ENCODE measurements at regions not wholly inside any gene's neighbourhood (a gene's known extent, or its start where the extent isn't known, plus 50 kb on each side); places are given as distances from the start of the nearest gene placed in this dataset.

DNA sequence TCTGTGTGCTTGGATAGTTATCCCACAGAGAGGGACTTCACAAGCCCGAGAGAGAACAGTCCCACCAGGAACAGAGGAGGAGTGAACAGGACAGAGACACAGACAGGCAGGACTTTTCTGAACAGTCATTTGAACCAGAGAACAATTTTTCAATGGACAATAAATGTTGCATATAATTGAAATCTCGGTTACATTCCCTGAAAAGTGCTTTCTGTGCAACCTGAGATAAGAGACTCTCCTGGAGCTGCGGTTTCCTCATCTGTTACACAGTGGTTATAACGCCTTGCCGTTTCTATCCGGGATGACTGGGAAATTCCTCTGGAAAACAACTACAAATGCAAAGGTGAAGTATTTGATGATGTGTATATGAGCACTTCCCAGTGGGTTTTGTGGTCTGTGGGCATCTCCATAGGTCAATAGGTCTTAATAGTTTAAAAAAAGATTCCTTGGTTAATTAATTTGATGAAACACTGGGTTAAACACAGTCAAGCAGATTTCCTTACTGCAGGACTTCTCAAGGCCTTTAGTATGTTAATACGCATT is 87.2 kb upstream of the HPCAL1 start:
- intact Hi-C loops (cut with DNase I): no loop called here
- 95% methylated on average over 7 of the region's 7 CpGs for WGBS, 3 donors
- Histone ChIP-seq H3K4me1 (ENCODE audit: insufficient read depth) (no peaks in the 10 kb centered on the region), H3K27me3 (no peaks in the 10 kb centered on the region), H3K27ac (no peak overlapping the region), H3K36me3 (no peaks in the 10 kb centered on the region), H3K4me3 (no peak overlapping the region), H3K9me3 (no peaks in the 10 kb centered on the region)
- DNase-seq: no peak
- TF ChIP-seq, protein P1, sequence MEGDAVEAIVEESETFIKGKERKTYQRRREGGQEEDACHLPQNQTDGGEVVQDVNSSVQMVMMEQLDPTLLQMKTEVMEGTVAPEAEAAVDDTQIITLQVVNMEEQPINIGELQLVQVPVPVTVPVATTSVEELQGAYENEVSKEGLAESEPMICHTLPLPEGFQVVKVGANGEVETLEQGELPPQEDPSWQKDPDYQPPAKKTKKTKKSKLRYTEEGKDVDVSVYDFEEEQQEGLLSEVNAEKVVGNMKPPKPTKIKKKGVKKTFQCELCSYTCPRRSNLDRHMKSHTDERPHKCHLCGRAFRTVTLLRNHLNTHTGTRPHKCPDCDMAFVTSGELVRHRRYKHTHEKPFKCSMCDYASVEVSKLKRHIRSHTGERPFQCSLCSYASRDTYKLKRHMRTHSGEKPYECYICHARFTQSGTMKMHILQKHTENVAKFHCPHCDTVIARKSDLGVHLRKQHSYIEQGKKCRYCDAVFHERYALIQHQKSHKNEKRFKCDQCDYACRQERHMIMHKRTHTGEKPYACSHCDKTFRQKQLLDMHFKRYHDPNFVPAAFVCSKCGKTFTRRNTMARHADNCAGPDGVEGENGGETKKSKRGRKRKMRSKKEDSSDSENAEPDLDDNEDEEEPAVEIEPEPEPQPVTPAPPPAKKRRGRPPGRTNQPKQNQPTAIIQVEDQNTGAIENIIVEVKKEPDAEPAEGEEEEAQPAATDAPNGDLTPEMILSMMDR (IDR thresholded peaks at IDR 0.05): no peak
- TF ChIP-seq EP300 (IDR thresholded peaks at IDR 0.05) (no peak), POLR2A (IDR thresholded peaks at IDR 0.05) (no peak)

DNA sequence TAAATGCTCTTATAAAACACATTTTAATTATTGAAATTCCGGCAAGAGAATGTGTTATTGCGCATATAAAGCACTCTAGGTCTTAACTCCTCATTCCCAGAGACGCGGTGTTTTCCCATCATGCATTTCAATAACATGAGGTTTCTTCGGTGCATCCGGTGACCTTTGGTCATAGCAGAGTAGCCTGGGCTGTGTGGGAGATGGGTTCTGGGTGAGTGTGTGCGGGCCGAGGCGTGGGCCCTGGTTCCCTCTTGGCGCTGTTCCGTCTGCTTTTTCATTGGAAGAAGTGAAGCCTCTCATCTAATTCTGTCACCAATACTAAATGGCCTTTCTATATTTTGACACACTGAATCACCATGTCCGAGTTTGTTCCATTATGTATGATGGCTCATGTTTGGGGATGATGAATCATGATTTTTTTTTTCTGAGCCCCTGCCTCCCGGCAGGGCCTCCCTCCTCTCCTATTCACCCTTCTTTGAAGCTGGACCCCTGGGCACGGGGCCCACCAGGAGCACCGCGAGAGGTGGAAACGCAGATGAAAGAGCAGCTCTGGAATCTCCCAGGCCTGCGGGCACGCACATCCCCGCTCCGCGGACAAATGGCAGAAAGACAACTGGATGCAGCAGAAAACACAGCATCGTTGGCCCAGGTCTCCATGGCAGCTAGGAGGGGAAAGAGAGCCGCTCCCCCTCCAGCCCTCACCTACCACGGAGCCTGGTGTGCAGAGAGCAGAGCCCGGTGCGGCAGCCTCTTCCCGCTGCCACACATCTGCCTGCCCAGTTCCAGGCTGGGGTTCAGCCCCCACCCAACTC is 85.8 kb upstream of the HPCAL1 start:
- no peak overlapping the region for H3K27ac ChIP-seq
- TF ChIP-seq, protein P1 (IDR thresholded peaks at IDR 0.05): no peak
- no peak for TF ChIP-seq POLR2A (IDR thresholded peaks at IDR 0.05)
- no peak for TF ChIP-seq EP300 (IDR thresholded peaks at IDR 0.05)
- intact Hi-C loops (cut with DNase I): no loop called here

DNA sequence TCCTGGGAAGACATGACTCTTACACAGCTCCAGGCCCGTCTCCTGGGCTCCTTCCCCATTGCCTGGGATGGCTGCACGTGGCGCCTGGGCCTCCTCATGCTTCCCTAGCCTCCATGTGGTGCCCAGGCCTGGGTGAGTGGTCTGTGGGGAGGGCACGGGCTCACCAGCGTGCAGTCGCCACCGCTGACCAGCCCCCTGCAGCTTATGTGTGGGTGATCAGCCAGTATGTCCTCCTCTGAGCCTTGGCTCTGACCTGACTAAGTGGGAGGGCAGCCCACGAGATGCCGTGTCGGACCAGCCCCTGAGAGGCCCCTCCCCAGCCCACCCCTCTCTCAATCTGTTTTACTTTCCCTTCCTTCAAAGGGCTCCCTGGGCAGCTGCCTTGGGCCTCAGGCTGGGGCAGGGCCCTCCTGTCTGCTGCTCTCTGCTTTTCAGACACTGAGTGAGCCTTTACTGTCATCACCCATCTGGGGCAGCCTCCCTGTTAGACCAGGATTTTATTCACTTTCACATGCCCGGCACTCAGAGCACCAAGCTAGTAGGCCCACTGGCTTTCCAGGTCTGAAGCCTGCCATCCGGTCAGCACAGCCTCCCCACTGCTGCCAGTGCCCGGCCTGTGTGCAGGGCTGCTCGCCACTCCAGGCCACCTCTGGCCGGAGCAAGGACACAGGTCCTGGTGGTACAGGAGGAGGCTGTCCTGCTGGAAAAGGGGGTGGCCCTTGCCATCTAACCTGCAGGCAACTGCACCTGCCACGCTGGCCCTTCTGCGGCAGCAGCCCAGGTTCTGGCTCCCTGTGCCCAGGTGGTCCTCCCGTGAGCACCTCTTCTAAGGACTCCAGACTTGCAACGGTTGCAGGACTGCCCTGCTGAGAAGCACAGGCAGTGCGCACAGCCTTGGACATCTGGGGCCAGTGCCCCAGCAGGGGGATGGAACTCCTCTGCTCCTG is 84.9 kb upstream of the HPCAL1 start:
- WGBS, 3 donors: 88 to 91% (median 90%) methylated on average over 19 to 20 of the region's 20 CpGs
- Histone ChIP-seq H3K4me1 (ENCODE audit: insufficient read depth) (no peaks in the 10 kb centered on the region), H3K9me3 (no peaks in the 10 kb centered on the region), H3K36me3 (no peaks in the 10 kb centered on the region), H3K4me3 (no peak overlapping the region), H3K27ac (no peak overlapping the region), H3K27me3 (no peaks in the 10 kb centered on the region)
- TF ChIP-seq POLR2A (IDR thresholded peaks at IDR 0.05): no peak
- TF ChIP-seq, protein P1 (IDR thresholded peaks at IDR 0.05): no peak
- no peak for TF ChIP-seq EP300 (IDR thresholded peaks at IDR 0.05)
- no peak for DNase-seq
- intact Hi-C loops (cut with DNase I): no loop called here

More for the DNA sequence above, 85.8 kb upstream of the HPCAL1 start:
- no peaks in the 10 kb centered on the region for H3K9me3 ChIP-seq
- H3K4me1 ChIP-seq (ENCODE audit: insufficient read depth): no peaks in the 10 kb centered on the region
- H3K4me3 ChIP-seq: no peak overlapping the region
- H3K27me3 ChIP-seq: no peaks in the 10 kb centered on the region
- no peaks in the 10 kb centered on the region for H3K36me3 ChIP-seq
- WGBS, 3 donors: 84 to 86% (median 85%) methylated on average over 28 of the region's 28 CpGs
- DNase-seq: no peak

DNA sequence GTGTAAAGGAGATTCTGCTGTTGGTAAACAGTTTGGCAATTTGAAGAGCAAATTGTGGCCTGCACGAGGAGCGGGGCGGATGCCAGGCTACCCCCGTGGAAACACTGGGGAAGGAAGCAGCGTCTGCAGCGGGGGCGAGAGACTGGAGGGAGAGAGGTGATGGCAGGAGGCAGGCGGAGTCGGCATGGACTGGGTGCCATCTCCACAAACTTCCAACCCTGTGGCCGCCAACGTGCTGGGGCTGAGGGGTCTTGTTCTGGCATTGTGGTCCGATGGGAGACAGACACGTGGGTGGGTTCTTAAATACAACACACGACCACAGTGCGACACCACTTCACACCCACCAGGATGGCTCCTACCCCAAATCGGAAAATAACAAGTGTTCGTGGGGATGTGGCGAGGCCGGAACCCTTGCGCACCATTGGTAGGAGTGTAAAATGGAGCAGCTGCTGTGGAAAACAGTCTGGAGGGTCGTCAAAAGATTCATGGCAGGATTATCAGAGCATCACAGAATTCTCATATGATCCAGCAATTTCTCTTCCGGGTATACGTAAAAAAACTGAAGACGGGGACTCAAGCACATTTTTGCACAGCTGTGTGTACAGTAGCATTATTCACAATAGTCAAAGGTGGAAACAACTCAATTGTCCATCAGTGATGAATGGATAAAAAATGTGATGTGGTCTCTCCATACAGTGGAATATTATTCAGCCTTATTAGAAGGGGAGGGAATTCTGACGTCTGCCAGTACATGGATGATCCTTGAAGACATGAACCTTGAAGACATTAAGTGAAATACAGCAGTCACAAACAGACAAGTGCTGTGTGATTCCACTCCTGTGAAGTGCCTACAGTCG is 82.4 kb upstream of the HPCAL1 start:
- DNase-seq: no peak
- H3K4me3 ChIP-seq: no peak overlapping the region
- WGBS, 3 donors: 85 to 90% (median 88%) methylated on average over 26 of the region's 26 CpGs
- TF ChIP-seq, protein P1 (IDR thresholded peaks at IDR 0.05): no peak
- TF ChIP-seq EP300 (IDR thresholded peaks at IDR 0.05) (no peak), POLR2A (IDR thresholded peaks at IDR 0.05) (no peak)
- intact Hi-C loops (cut with DNase I): no loop called here
- H3K36me3 ChIP-seq: no peaks in the 10 kb centered on the region
- H3K27ac ChIP-seq: no peak overlapping the region
- no peaks in the 10 kb centered on the region for H3K9me3 ChIP-seq
- H3K4me1 ChIP-seq (ENCODE audit: insufficient read depth): no peaks in the 10 kb centered on the region
- no peaks in the 10 kb centered on the region for H3K27me3 ChIP-seq

Measured in ovary (tissue), 7 donors.